ENCODE measurements at regions not wholly inside any gene's neighbourhood (a gene's known extent, or its start where the extent isn't known, plus 50 kb on each side); places are given as distances from the start of the nearest gene placed in this dataset.

DNA sequence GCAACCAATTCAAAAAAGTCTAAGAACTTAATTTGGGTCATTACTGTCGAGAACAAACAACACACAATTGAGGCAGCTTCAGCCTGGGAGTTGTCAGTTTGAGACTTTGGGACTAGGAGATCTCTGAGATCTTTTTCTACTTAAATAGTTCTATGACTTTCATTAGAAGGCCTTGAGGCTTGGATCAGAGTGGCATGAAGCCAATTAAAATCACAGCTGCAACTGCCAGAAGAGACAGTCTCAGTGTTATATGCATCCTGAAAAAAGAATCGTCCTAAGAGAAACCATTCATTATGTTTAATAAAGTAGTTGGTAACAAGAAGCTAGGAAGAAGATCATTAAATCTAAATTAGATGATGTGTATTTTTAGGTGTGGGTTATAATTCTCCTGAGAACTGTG lies 170.8 kb upstream of the RASSF8 start:
- Histone ChIP-seq H3K9ac (no peak overlapping the region), H3K36me3 (ENCODE audit: control insufficient read depth, insufficient read depth, low read length) (no peaks in the 10 kb centered on the region), H3K27me3 (ENCODE audit: control insufficient read depth, insufficient read depth, low read length) (no peaks in the 10 kb centered on the region), H3K4me3 (ENCODE audit: low read depth, low read length) (no peak overlapping the region), H3K79me2 (no peaks in the 10 kb centered on the region), H3K27ac (no peak overlapping the region), H3K4me1 (no peaks in the 10 kb centered on the region), H3K9me3 (ENCODE audit: control insufficient read depth, low read length) (no peaks in the 10 kb centered on the region), H2AFZ (no peak overlapping the region), H3K4me2 (ENCODE audit: low read length) (no peak overlapping the region)
- TF ChIP-seq, protein P1, sequence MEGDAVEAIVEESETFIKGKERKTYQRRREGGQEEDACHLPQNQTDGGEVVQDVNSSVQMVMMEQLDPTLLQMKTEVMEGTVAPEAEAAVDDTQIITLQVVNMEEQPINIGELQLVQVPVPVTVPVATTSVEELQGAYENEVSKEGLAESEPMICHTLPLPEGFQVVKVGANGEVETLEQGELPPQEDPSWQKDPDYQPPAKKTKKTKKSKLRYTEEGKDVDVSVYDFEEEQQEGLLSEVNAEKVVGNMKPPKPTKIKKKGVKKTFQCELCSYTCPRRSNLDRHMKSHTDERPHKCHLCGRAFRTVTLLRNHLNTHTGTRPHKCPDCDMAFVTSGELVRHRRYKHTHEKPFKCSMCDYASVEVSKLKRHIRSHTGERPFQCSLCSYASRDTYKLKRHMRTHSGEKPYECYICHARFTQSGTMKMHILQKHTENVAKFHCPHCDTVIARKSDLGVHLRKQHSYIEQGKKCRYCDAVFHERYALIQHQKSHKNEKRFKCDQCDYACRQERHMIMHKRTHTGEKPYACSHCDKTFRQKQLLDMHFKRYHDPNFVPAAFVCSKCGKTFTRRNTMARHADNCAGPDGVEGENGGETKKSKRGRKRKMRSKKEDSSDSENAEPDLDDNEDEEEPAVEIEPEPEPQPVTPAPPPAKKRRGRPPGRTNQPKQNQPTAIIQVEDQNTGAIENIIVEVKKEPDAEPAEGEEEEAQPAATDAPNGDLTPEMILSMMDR (IDR thresholded peaks at IDR 0.05) = no peak

DNA sequence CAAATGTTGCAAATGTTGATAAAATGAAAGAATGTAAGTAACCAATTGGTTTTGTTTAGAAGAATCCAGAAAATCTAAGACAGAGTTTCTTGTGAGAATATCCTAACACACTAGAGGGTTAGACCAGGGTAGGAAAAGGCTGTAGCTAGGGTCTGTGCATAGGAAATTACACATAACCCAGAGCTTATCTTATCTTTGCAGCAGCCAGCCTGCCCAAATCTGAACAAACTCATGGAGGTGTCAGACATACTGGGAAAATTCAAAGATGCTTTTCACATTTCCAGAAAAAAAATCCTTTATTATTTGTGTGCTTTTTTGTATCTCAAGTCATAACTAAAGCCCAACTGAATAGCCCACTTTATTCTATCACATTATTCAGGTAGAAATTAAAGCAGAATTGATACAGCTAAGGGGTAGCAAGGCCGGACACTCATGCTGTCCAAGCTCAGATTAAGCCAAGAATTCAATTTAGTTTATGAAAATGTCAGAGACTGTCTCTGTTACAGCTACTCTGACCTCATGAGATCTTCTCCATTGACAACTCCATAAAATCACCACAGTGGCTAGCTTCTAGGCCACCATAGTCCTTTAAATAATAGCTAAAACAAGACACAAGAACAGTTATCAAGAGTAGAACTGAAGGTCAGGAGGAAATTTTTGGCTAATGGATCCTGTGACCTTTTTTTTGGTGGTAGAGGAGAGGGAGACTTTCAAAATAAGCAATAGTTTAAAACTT lies 169.6 kb upstream of the RASSF8 start:
- H3K9me3 ChIP-seq (ENCODE audit: control insufficient read depth, low read length) = no peaks in the 10 kb centered on the region
- H3K4me2 ChIP-seq (ENCODE audit: low read length) = no peak overlapping the region
- H3K27ac ChIP-seq = no peak overlapping the region
- H3K36me3 ChIP-seq (ENCODE audit: control insufficient read depth, insufficient read depth, low read length) = no peaks in the 10 kb centered on the region
- H3K9ac ChIP-seq = no peak overlapping the region
- no peaks in the 10 kb centered on the region for H3K4me1 ChIP-seq
- H2AFZ ChIP-seq = no peak overlapping the region
- no peaks in the 10 kb centered on the region for H3K27me3 ChIP-seq (ENCODE audit: control insufficient read depth, insufficient read depth, low read length)
- TF ChIP-seq, protein P1 (IDR thresholded peaks at IDR 0.05) = no peak
- H3K4me3 ChIP-seq (ENCODE audit: low read depth, low read length) = no peak overlapping the region
- H3K79me2 ChIP-seq = no peaks in the 10 kb centered on the region

DNA sequence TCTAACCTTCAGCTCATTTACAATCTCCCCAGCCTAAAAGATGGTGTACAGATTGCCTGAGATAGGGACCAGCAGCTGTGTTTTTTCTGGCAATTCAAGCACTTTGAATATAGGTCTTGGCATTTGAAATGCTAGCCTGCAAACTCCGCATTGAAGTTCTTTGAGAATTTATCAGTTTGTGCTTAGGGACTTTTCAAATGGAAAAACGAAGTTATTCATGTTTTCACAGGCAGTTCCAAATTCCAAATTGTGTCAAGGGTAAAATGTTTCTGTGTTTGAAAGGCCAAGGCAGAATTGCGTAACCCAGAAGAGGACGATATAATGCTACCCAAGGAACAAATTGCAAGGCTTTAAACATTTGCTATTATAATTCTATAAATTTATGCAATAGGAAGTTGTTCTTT lies 168.9 kb upstream of the RASSF8 start:
- Histone ChIP-seq H3K9me3 (ENCODE audit: control insufficient read depth, low read length) (no peaks in the 10 kb centered on the region), H3K79me2 (no peaks in the 10 kb centered on the region), H3K36me3 (ENCODE audit: control insufficient read depth, insufficient read depth, low read length) (no peaks in the 10 kb centered on the region), H3K27ac (no peak overlapping the region), H3K27me3 (ENCODE audit: control insufficient read depth, insufficient read depth, low read length) (no peaks in the 10 kb centered on the region), H3K4me3 (ENCODE audit: low read depth, low read length) (no peak overlapping the region), H3K4me2 (ENCODE audit: low read length) (no peak overlapping the region), H3K4me1 (no peaks in the 10 kb centered on the region), H2AFZ (no peak overlapping the region), H3K9ac (no peak overlapping the region)
- TF ChIP-seq, protein P1 (IDR thresholded peaks at IDR 0.05) = no peak

DNA sequence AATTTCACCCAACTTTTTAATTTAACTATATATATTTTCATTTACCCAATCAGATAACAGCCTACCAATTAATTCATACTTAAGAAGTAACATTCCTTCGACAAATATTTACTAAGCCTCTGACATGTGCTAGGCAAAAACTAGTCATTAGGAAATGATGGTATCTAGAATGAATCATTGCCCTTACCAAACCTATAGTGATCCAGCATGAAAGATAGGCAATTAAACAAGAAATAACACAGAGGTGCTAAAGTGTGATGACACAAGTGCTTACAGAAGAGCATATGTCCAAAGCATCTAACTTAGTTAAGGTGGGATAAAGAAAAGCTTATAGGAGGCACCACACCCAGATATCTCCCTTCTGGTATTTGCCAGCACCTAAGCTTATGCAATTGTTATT lies 166.5 kb upstream of the RASSF8 start:
- H3K9me3 ChIP-seq (ENCODE audit: control insufficient read depth, low read length) = no peaks in the 10 kb centered on the region
- no peak overlapping the region for H3K27ac ChIP-seq
- H2AFZ ChIP-seq = no peak overlapping the region
- H3K79me2 ChIP-seq = no peaks in the 10 kb centered on the region
- H3K36me3 ChIP-seq (ENCODE audit: control insufficient read depth, insufficient read depth, low read length) = no peaks in the 10 kb centered on the region
- TF ChIP-seq, protein P1 (IDR thresholded peaks at IDR 0.05) = no peak
- no peak overlapping the region for H3K4me3 ChIP-seq (ENCODE audit: low read depth, low read length)
- H3K4me2 ChIP-seq (ENCODE audit: low read length) = no peak overlapping the region
- H3K27me3 ChIP-seq (ENCODE audit: control insufficient read depth, insufficient read depth, low read length) = no peaks in the 10 kb centered on the region
- H3K9ac ChIP-seq = no peak overlapping the region
- no peaks in the 10 kb centered on the region for H3K4me1 ChIP-seq

DNA sequence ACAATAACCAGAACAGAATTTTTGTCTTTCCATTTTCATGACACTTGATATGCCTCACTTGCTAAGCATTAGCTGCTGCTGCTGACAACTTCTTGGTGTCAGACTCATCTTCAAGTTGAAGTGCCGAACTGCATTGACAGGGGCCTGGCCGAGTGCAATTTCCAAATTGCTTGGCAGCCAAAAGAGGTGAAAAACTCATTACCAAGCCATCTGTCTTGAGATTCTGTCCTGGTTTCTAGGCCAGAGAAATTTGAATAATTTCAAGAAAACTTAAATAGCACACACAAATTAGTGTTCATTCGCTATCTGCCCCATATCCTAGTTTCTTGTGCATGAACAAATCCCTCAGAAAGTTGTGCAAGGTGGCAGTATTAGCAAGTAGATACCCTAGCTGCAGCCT lies 165.3 kb upstream of the RASSF8 start:
- Histone ChIP-seq H3K79me2 (no peaks in the 10 kb centered on the region), H3K4me1 (no peaks in the 10 kb centered on the region), H3K27ac (no peak overlapping the region), H3K9me3 (ENCODE audit: control insufficient read depth, low read length) (no peaks in the 10 kb centered on the region), H3K4me3 (ENCODE audit: low read depth, low read length) (no peak overlapping the region), H3K36me3 (ENCODE audit: control insufficient read depth, insufficient read depth, low read length) (no peaks in the 10 kb centered on the region), H2AFZ (no peak overlapping the region), H3K4me2 (ENCODE audit: low read length) (no peak overlapping the region), H3K27me3 (ENCODE audit: control insufficient read depth, insufficient read depth, low read length) (no peaks in the 10 kb centered on the region), H3K9ac (no peak overlapping the region)
- TF ChIP-seq, protein P1 (IDR thresholded peaks at IDR 0.05) = no peak
